ENCODE measurements at regions not wholly inside any gene's neighbourhood (a gene's known extent, or its start where the extent isn't known, plus 50 kb on each side); places are given as distances from the start of the nearest gene placed in this dataset.

DNA sequence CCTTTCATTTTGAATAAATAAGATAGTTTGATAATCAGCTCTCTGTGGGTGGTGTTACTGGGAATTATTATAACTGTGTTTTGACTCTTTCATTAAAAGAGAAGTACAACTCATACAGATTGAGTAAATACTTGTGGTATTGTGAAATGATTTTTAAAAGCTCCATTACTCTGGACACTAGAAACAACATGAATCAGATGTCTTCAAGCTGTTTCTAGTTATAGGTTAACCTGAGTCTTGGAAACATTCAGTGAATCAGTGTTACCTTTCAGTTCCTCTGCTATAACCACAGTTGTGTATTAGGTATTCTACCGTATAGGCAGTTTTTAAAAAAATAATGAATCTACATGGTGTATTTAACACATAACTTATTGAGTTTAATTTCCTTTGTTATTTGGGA, 128.4 kb upstream of the SSTR1 start:
- ChIA-PET CTCF (interaction anchor here (0.5 to 0.6 kb wide), 2 partner anchors 43 to 880 kb away, joined by 3 read pairs; no protein-coding TSS in a partner anchor), POLR2A (no interaction called here)
- Mint-ChIP-seq H3K27me3 (ENCODE audit: low read depth) (peaks cover 3% of the 10 kb centered on the region; the same call in 1 of the 2 replicates), H3K36me3 (peaks cover 9% of the 10 kb centered on the region), H3K9me3 (peaks cover 9% of the 10 kb centered on the region), H3K4me1 (peaks cover 31% of the 10 kb centered on the region), H3K4me3 (no peak overlapping the region), H3K27ac (no peak overlapping the region)
- DNase-seq (ENCODE audit: low spot score) = no peak
- ATAC-seq = no peak
- no peak for TF ChIP-seq MAX (CRISPR knock-in tag; IDR thresholded peaks at IDR 0.05)
- TF ChIP-seq NR1H2 (CRISPR knock-in tag; IDR thresholded peaks at IDR 0.05) = no peak
- no peak for TF ChIP-seq ATF1 (CRISPR knock-in tag; IDR thresholded peaks at IDR 0.05)

GRCh38 chr14:38079886-38080285, 127.8 kb upstream of the SSTR1 start:
- Mint-ChIP-seq H3K27ac (no peak overlapping the region), H3K27me3 (ENCODE audit: low read depth) (peaks cover 3% of the 10 kb centered on the region; the same call in 1 of the 2 replicates), H3K36me3 (peaks cover 6% of the 10 kb centered on the region), H3K4me3 (no peak overlapping the region), H3K4me1 (peaks cover 31% of the 10 kb centered on the region), H3K9me3 (peaks cover 7% of the 10 kb centered on the region)
- DNase-seq (ENCODE audit: low spot score) (no peak), ATAC-seq (no peak)
- ChIA-PET CTCF (interaction anchor here (0.5 kb wide), 1 partner anchor 42 kb away, joined by 3 read pairs; no protein-coding TSS in a partner anchor), POLR2A (no interaction called here)
- TF ChIP-seq ZNF532 (CRISPR knock-in tag; IDR thresholded peaks at IDR 0.05; ENCODE audit: borderline replicate concordance) = no peak
- TF ChIP-seq, protein P1, sequence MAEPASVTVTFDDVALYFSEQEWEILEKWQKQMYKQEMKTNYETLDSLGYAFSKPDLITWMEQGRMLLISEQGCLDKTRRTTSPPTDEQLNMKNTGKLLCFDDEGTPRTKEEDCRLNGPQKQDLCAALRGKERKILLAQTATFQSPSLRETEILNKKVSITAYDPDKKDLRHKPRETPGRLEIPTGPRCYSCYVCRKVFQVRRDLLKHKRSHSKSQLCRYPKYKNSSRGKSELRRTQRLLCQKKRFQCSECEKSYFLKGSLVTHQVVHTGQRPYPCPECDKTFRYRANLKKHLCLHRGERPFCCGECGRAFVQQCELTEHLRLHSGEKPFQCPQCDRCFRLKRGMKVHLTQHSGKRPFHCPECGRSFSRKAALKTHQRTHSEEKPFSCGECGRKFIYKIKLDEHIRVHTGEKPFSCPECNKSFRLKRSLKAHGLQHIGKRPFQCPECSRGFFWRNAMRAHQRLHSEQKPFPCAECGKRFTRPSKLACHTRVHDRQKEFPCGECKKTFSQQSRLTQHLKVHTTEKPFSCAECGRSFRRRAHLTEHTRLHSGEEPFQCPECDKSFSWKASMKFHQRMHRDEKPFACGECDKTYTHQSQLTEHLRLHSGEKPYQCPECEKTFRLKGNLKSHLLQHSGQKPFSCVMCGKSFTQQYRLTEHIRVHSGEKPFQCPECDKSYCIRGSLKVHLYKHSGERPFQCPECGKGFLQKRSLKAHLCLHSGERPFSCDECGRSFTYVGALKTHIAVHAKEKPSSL (CRISPR knock-in tag; conservative IDR thresholded peaks at IDR 0.05) = no peak
- TF ChIP-seq, protein P2, sequence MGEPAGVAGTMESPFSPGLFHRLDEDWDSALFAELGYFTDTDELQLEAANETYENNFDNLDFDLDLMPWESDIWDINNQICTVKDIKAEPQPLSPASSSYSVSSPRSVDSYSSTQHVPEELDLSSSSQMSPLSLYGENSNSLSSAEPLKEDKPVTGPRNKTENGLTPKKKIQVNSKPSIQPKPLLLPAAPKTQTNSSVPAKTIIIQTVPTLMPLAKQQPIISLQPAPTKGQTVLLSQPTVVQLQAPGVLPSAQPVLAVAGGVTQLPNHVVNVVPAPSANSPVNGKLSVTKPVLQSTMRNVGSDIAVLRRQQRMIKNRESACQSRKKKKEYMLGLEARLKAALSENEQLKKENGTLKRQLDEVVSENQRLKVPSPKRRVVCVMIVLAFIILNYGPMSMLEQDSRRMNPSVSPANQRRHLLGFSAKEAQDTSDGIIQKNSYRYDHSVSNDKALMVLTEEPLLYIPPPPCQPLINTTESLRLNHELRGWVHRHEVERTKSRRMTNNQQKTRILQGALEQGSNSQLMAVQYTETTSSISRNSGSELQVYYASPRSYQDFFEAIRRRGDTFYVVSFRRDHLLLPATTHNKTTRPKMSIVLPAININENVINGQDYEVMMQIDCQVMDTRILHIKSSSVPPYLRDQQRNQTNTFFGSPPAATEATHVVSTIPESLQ (CRISPR knock-in tag; IDR thresholded peaks at IDR 0.05) = no peak
- no peak for TF ChIP-seq E2F4 (CRISPR knock-in tag; IDR thresholded peaks at IDR 0.05; ENCODE audit: borderline replicate concordance, low read depth)
- no peak for TF ChIP-seq TCF7 (CRISPR knock-in tag; IDR thresholded peaks at IDR 0.05; ENCODE audit: low read depth)
- TF ChIP-seq TP53 (CRISPR knock-in tag; IDR thresholded peaks at IDR 0.05) = no peak
- TF ChIP-seq ZNF263 (CRISPR knock-in tag; IDR thresholded peaks at IDR 0.05; ENCODE audit: low read depth) = no peak
- TF ChIP-seq SMAD4 (CRISPR knock-in tag; IDR thresholded peaks at IDR 0.05) = no peak
- TF ChIP-seq SOX15 (CRISPR knock-in tag; IDR thresholded peaks at IDR 0.05) = no peak
- TF ChIP-seq JAZF1 (CRISPR knock-in tag; IDR thresholded peaks at IDR 0.05) = no peak
- TF ChIP-seq E2F1 (CRISPR knock-in tag; IDR thresholded peaks at IDR 0.05) = no peak
- TF ChIP-seq, protein P3, sequence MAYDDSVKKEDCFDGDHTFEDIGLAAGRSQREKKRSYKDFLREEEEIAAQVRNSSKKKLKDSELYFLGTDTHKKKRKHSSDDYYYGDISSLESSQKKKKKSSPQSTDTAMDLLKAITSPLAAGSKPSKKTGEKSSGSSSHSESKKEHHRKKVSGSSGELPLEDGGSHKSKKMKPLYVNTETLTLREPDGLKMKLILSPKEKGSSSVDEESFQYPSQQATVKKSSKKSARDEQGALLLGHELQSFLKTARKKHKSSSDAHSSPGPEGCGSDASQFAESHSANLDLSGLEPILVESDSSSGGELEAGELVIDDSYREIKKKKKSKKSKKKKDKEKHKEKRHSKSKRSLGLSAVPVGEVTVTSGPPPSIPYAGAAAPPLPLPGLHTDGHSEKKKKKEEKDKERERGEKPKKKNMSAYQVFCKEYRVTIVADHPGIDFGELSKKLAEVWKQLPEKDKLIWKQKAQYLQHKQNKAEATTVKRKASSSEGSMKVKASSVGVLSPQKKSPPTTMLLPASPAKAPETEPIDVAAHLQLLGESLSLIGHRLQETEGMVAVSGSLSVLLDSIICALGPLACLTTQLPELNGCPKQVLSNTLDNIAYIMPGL (CRISPR knock-in tag; IDR thresholded peaks at IDR 0.05) = no peak
- TF ChIP-seq, protein P4, sequence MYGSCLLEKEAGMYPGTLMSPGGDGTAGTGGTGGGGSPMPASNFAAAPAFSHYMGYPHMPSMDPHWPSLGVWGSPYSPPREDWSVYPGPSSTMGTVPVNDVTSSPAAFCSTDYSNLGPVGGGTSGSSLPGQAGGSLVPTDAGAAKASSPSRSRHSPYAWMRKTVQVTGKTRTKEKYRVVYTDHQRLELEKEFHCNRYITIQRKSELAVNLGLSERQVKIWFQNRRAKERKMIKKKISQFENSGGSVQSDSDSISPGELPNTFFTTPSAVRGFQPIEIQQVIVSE (CRISPR knock-in tag; IDR thresholded peaks at IDR 0.05; ENCODE audit: borderline replicate concordance) = no peak
- no peak for TF ChIP-seq FOXK1 (CRISPR knock-in tag; IDR thresholded peaks at IDR 0.05)
- no peak for TF ChIP-seq ZNF138 (CRISPR knock-in tag; conservative IDR thresholded peaks at IDR 0.05)
- no peak for TF ChIP-seq MYBL2 (CRISPR knock-in tag; IDR thresholded peaks at IDR 0.05)
- no peak for TF ChIP-seq GRHL2 (CRISPR knock-in tag; IDR thresholded peaks at IDR 0.05; ENCODE audit: insufficient replicate concordance, severe bottlenecking)
- no peak for TF ChIP-seq USF1 (CRISPR knock-in tag; IDR thresholded peaks at IDR 0.05)

All from WTC11 (cell line).